Panc1 (cell line): ENCODE measurements at regions not wholly inside any gene's neighbourhood (a gene's known extent, or its start where the extent isn't known, plus 50 kb on each side); places are given as distances from the start of the nearest gene placed in this dataset.

Experiments used
- ATAC-seq: fragments of 200-7000 bp; cut with Tn5 transposase; 2 replicates; pipeline ENCODE4 v1.9.1; 2020; ENCODE audit warnings: mild to moderate bottlenecking, moderate library complexity
- BruUV-seq: library from RNA; stranded (reverse); fragments of 400-500 nt; replicated peaks from 2 replicates; lab custom pipeline; 2021; lab: Mats Ljungman, UMichigan
- CTCF ChIA-PET: fragments of 300-600 bp; sonication (Branson Sonifier 250); formaldehyde crosslinking; loops from one replicate; lab custom pipeline; 2022; ENCODE audit warnings: antibody characterized with exemption; lab: Charles Lee
- POLR2A ChIA-PET: fragments of 300-600 bp; sonication (Branson Sonifier 250); formaldehyde crosslinking; loops from one replicate; lab custom pipeline; 2022; ENCODE audit warnings: antibody characterized with exemption; lab: Charles Lee
- DNase-seq: peaks from one replicate; pipeline ENCODE4 v3.0.0-alpha.2; 2010; ENCODE audit warnings: low read depth, low spot score
- H3K27ac ChIP-seq: 2 replicates; pipeline ENCODE4 v1.5.1; 2011; ENCODE audit warnings: mild to moderate bottlenecking, low read length, inconsistent platforms
- H3K27me3 ChIP-seq: fragments of 200-500 bp; sonication (Bioruptor generic); 2 replicates; pipeline ENCODE4 v1.6.0; 2014; ENCODE audit warnings: low read length, inconsistent platforms; ENCODE audit not compliant: control insufficient read depth, insufficient read depth
- H3K36me3 ChIP-seq: fragments of 200-500 bp; sonication (Bioruptor generic); 2 replicates; pipeline ENCODE4 v1.5.1; 2014; ENCODE audit warnings: inconsistent platforms, mild to moderate bottlenecking, low read length, moderate library complexity; ENCODE audit not compliant: control insufficient read depth, insufficient read depth
- H3K4me1 ChIP-seq: 2 replicates; pipeline ENCODE4 v1.5.1; 2011; ENCODE audit warnings: inconsistent platforms, mild to moderate bottlenecking, low read length, moderate library complexity; ENCODE audit not compliant: control insufficient read depth, insufficient read depth
- H3K4me3 ChIP-seq, 2 experiments: 2 replicates each; pipeline ENCODE4 v1.5.1; 2011 to 2012; ENCODE audit warnings: low read depth in 2 of 2, low read length in 2 of 2, mild to moderate bottlenecking in 2 of 2, inconsistent platforms in 1 of 2, moderate library complexity in 1 of 2
- H3K9me3 ChIP-seq: fragments of 200-500 bp; sonication (Bioruptor generic); 2 replicates; pipeline ENCODE4 v1.5.1; 2014; ENCODE audit warnings: low read depth, mild to moderate bottlenecking, inconsistent platforms, low read length, moderate library complexity; ENCODE audit not compliant: control insufficient read depth, insufficient read depth
- CTCF ChIP-seq: fragments of 450-650 bp; IDR thresholded peaks from 2 replicates; pipeline ENCODE4 v1.5.1; 2017; ENCODE audit warnings: mild to moderate bottlenecking
- POLR2AphosphoS5 ChIP-seq: IDR thresholded peaks from 2 replicates; pipeline ENCODE4 v1.6.1; 2012; ENCODE audit warnings: mild to moderate bottlenecking, low read depth, low read length, moderate library complexity
- REST ChIP-seq, 2 experiments: IDR thresholded peaks; 2 replicates each; pipeline ENCODE4 v1.6.1; 2011 to 2012; ENCODE audit warnings: low read depth in 2 of 2, control low read depth in 1 of 2, low read length in 1 of 2, mild to moderate bottlenecking in 1 of 2, moderate library complexity in 1 of 2; ENCODE audit not compliant: insufficient read depth in 1 of 2
- SIN3A ChIP-seq: IDR thresholded peaks from 2 replicates; pipeline ENCODE4 v1.6.1; 2012; ENCODE audit warnings: low read depth, mild to moderate bottlenecking, low read length, moderate library complexity, borderline replicate concordance; ENCODE audit not compliant: insufficient read depth
- TCF7L2 ChIP-seq: IDR thresholded peaks from 2 replicates; pipeline ENCODE4 v1.6.1; 2011; ENCODE audit warnings: mild to moderate bottlenecking, low read depth, low read length, inconsistent platforms
- in situ Hi-C: cut with HindIII; loops from 2 replicates; pipeline ENCODE4 v1.10.0; 2016; ENCODE audit warnings: low sequenced_read_pairs, low pct_unique_long_range_greater_than_20kb
- intact Hi-C: fragments of 100-400 bp; cut with micrococcal nuclease; formaldehyde crosslinking; loops from one replicate; pipeline ENCODE4 v1.10.0; 2022; ENCODE audit not compliant: unreplicated experiment

GRCh38 chr18:77884454-77884853 lies 634.8 kb downstream of the GALR1 start:
- ATAC-seq = no peak
- no peak for TF ChIP-seq TCF7L2
- TF ChIP-seq POLR2AphosphoS5 = no peak
- no peak for TF ChIP-seq SIN3A
- no peak for TF ChIP-seq CTCF
- no peak for TF ChIP-seq REST (IDR thresholded peaks at IDR 0.05; ENCODE audit: insufficient read depth in 1 of 2, low read depth in 2 of 2, low read length in 1 of 2)
- in situ Hi-C loops = no loop called here
- no peaks in the 10 kb centered on the region for H3K36me3 ChIP-seq
- ChIA-PET CTCF (no interaction called here), POLR2A (no interaction called here)
- H3K4me1 ChIP-seq = no peaks in the 10 kb centered on the region
- H3K9me3 ChIP-seq = no peaks in the 10 kb centered on the region
- intact Hi-C loops = no loop called here
- no peak overlapping the region for H3K27ac ChIP-seq
- BruUV-seq = no TSS peak
- peaks cover 6% of the 10 kb centered on the region; the same call in 1 of the 2 replicates for H3K27me3 ChIP-seq
- no peak overlapping the region for H3K4me3 ChIP-seq
- no peak for DNase-seq

- CTCF ChIA-PET = no interaction called here
- peaks cover 14% of the 10 kb centered on the region for H3K27me3 ChIP-seq
- DNase-seq (no peak), ATAC-seq (no peak)
- TF ChIP-seq POLR2AphosphoS5 = no peak
- TF ChIP-seq TCF7L2 = no peak
- no peak for TF ChIP-seq SIN3A
- TF ChIP-seq REST (IDR thresholded peaks at IDR 0.05; ENCODE audit: insufficient read depth in 1 of 2, low read depth in 2 of 2, low read length in 1 of 2) = no peak
- no peak for TF ChIP-seq CTCF
- BruUV-seq = no TSS peak
- no peaks in the 10 kb centered on the region for H3K4me1 ChIP-seq
- intact Hi-C loops = no loop called here
- no peaks in the 10 kb centered on the region for H3K36me3 ChIP-seq
- in situ Hi-C loops = no loop called here
- H3K4me3 ChIP-seq = no peak overlapping the region
- POLR2A ChIA-PET = no interaction called here
- H3K9me3 ChIP-seq = no peaks in the 10 kb centered on the region
- no peak overlapping the region for H3K27ac ChIP-seq
These were observed 644.4 kb downstream of the GALR1 start for GRCh38 chr18:77894060-77894459.
